Tongue (tissue), 1 donor: ENCODE measurements at regions not wholly inside any gene's neighbourhood (a gene's known extent, or its start where the extent isn't known, plus 50 kb on each side); places are given as distances from the start of the nearest gene placed in this dataset.
"Not testable (repeated sequence)": the region's sequence is repeated elsewhere in the genome, so short reads cannot be mapped to it uniquely, and the experiment has no call there.

Experiments used
- DNase-seq: peaks from one replicate; pipeline ENCODE4 v3.0.0-alpha.2; 2015

DNA sequence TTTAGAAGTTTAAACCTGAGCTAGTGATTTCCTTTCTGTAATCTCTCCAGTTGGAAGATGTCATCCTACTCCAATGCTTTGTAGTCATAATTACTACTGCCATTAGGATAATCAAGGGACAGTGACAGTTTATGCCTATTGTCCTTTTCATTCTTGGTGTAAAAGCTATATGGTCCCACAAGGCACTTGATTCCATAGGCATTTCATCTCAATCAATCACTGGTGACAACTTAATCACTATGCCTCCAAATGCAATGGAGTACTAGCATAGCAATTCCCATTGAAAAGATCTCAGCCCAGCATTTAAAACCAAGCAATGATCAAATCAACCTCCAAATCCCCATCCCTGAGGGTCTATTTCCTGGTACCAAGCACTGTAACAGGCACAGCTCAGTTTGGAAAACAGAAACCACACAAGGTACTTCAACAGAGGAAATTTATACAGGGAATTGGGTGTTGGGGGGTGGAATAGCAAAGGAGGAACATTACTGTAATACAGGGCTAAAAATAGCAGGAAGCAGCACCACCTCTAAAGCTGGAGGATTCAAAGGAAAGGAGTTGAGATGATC lies 51.0 kb downstream of the FHIP2A start:
- DNase-seq, result no peak

DNA sequence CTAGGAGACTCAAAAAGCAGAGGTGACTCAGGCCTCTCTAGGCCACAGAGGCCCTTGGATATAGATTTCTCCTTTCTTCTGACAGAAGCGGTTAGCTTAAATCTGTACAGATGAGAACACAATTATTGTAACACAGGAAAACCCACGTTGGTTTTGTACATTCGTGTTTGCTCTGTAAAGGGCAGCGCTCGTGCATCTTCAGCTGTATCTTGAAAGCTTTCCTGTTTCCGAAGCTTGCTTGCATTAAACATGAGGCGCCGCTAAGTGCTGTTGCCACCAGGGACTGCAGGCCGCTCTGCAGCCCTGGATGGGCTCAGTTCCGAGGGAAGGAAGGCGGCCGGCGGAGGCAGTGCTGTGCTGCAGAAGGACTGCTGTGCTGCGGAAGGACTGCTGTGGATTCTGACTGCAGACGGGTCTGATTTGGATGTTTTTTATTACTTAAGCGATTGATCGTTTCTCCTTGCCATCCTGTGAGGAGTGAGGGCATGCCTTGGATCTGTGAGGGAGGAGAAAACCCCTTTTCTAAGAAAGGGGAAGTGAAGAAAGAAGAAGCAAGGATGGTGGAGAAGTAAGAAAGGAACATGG lies 53.3 kb downstream of the FHIP2A start:
- DNase-seq, result peak; percentile 43

DNA sequence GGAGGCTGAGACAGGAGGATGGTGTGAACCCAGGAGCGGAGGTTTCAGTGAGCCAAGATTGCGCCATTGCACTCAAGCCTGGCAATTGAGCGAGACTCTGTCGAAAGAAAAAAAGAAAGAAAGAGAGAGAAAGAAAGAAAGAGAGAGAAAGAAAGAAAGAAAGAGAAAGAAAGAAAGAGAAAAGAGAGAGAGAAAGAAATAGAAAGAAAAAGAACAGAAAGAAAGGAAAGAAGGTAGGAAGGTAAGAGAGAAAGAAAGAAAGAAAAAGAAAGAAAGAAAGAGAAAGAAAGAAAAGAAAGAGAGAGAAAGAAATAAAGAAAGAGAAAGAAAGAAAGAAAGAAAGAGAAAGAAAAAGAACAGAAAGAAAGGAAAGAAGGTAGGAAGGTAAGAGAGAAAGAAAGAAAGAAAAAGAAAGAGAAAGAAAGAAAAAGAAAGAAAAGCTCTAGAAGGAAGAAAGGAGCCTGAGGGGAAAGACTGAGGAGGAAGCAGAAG lies 54.1 kb downstream of the FHIP2A start:
- DNase-seq, result not testable (repeated sequence)

DNA sequence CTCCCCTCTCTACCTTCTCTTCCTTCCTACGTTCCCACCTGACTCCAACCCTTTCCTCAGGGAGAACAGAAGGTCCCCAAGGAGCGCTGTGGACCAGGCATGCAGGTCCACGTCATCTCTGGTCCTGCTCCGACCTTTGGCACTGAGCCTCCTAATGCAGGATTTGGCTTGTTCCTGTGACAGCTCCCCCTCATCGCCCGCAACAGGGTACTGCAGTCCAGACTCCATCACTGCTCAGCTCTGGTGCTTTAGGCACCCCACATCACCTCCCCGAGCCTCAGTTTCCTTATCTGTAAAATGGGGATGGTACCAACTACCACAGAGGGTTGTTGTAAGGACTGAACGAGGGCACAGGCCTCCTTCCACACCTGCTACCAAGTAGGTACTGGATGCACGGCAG lies 54.6 kb downstream of the FHIP2A start:
- no peak for DNase-seq

DNA sequence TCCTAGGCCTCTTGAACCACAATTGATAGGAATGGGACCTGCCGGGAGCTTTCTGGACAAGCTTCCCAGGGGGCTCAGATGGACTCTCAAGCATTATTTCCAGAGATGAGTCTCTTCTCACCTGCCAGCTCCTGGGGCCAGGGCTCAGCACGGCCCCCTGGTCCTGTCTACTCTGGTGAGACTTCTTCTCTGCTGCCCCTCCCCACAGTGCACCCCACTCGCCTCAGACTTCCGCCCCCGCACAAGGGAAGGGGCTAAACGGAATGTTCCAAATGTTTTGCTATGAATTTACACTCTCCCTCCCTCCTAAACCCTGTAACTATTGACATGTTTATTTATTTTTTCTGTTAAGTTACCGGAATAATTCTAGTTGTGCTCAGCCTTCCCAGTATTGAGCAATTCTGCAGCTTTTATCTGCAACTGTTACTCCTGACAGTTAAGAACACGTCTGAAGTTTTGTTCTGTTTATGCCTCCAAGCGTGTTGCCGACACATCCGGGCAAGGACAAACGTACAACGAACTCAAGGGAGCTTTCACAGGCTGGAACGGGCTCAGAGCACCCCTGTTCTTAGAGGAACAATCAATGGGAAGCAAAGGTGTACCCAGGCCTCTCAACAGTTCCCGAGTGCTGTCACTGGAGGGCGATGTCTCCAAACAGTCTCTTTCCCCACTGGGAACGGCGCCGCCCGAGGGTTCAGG lies 55.2 kb downstream of the FHIP2A start:
- DNase-seq, result peak; percentile 56

DNA sequence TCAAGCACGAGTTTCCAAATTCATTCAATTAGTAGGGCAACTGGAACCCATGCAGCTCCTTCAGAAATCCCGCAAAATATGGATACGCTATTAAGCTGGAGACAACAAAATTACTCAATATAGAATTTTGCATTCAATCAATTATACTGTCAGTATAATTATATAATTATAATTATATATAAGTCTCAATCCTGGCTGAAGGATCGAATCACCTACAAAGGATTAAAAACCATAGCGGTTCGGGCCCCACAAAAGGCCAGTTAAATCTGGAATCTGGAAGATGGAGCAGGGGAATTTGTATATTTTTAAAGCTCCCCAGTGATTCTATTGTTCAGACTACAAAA lies 55.7 kb downstream of the FHIP2A start:
- DNase-seq, result no peak

DNA sequence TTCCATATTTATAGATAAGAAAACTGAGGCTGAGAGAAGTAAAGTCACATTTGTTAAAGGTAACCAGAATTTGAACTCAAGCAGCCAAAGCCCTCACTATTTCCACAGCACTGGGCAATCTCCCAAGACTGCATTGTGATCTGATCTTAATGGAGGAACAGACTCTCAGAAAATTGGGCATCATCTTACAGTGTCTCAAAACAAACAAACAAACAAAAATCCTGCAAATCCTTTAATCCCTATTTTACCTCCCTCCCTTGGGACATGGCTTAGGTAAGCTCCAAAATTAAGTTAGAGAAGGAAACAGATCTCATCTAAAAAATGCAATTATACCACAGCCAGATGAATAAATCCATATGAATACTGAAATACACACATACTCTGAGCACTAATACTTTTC lies 57.5 kb downstream of the FHIP2A start:
- no peak for DNase-seq

DNA sequence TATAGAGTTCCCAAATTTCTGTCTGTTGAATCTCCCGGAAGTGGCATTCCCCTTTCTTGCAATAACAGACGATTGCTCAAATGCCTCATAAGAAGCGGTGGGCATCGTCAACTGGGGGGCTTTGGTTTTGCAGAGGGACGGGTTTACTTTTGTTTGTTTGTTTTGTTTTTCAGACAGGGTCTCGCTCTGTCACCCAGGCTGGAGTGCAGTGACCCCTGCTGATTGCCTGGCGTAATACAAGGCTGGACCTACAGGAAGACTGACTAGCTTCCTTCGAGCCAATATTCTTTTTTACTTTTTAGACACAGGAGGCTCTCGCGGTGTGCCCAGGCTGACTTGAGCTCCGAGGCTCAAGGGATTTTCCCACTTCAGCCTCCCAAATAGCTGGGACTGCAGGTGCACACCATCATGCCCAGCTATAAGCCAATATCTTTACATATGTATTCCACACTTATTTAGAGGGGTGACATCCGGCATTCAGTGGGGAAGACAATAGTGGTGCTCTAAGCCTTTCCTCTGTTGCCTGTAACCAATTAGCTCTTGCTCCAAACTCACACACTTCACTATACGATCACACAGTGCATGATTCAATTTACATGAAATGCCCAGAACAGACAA lies 58.1 kb downstream of the FHIP2A start:
- DNase-seq, result peak; percentile 32

DNA sequence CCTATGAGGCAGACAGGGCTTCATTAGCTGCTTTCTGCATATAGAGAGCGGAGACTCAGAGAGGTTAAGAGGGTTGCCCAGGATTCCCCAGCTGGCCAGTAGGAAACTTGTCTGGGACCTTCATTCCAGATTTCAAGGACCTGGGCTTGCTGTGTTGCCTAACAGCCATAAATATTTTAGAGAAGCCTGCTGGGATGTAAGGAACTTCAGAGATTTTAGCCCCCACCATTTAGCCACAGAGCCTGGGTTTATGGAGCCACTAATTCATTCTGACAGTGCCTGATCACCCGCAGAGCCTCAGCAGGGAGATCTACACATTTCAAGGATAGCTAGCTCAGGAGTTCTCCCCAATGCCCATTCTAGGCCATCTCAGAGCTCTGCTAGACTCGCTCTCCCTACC lies 56.6 kb upstream of the TRUB1 start:
- no peak for DNase-seq

DNA sequence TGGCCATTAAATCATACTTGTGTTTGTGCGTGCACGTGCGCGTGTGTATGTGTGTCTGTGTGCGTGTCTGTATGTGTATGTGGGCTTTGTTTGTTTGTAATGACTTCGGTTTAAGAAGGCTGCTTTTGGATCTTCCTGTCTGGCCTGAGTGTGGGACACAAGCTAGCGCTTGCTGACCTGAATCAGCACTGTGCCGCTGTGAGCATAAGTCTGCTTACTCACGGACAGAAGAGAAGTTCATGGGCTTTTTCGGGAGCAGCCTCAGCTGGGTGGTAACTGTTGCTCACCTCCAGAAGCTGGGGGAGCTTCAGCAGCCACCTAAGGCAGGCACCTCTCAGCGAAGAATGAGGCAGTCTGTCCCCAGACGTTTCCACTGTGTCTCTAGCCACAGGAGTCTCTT lies 56.1 kb upstream of the TRUB1 start:
- DNase-seq, result no peak

DNA sequence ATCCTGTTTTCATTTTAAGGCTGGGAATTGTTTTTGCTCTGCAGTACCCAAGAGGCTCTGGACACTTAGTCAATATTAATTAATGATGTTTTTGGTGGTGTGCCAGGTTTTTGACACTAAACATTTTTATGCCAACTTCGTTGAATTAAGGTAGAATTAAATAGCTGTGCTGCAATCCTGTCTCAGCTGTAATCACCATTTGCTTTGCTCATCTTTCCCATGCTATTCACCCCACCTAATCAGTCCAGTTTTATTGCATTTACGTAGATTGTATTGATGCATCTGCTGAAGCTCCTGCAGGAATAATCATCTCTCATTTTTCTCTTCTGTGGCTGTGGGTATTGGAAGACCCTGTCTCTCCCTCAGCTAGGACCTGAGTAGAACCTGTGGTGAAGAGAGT lies 52.6 kb upstream of the TRUB1 start:
- no peak for DNase-seq
